T-helper 2 cell treated with Interferon-gamma antibody and Interleukin-4, amounts not matched to agents 5 μg/mL and 100 μg/mL, for 36 hours (primary cell): ENCODE measurements at regions not wholly inside any gene's neighbourhood (a gene's known extent, or its start where the extent isn't known, plus 50 kb on each side); places are given as distances from the start of the nearest gene placed in this dataset.

ENCODE experiments used
- DNase-seq: peaks from one replicate; pipeline ENCODE4 v3.0.0; 2021; ENCODE audit warnings: low spot score
- H3K27ac Mint-ChIP-seq: one replicate; pipeline ENCODE4 v1.8.0; 2021; ENCODE audit warnings: mild to moderate bottlenecking, mixed read lengths
- H3K27me3 Mint-ChIP-seq: one replicate; pipeline ENCODE4 v1.8.0; 2021; ENCODE audit warnings: low read depth, mixed read lengths
- H3K36me3 Mint-ChIP-seq: one replicate; pipeline ENCODE4 v1.8.0; 2021; ENCODE audit warnings: low read depth, mixed read lengths
- H3K4me1 Mint-ChIP-seq: one replicate; pipeline ENCODE4 v1.8.0; 2021; ENCODE audit warnings: low read depth, mixed read lengths
- H3K4me3 Mint-ChIP-seq: one replicate; pipeline ENCODE4 v1.8.0; 2022; ENCODE audit warnings: mild to moderate bottlenecking, moderate library complexity, mixed read lengths
- H3K9me3 Mint-ChIP-seq: one replicate; pipeline ENCODE4 v1.8.0; 2021; ENCODE audit warnings: mixed read lengths

DNA sequence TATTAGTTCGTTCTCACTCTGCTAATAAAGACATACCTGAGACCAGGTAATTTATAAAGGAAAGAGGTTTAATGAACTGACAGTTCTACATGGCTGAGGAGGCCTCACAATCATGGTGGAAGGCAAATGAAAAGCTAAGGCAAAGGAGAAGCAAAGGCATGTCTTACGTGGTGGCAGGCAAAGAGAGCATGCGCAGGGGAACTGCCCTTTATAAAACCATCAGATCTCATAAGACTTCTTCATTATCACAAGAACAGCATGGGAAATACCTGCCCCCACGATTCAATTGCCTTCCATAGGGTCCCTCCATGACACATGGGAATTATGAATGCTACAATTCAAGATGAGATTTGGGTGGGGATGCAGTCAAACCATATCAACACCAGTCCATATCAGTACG is 133.5 kb downstream of the ZNF621 start:
- Mint-ChIP-seq H3K4me1 (no peaks in the 10 kb centered on the region), H3K36me3 (no peaks in the 10 kb centered on the region), H3K4me3 (no peak overlapping the region), H3K27me3 (no peaks in the 10 kb centered on the region), H3K9me3 (no peaks in the 10 kb centered on the region), H3K27ac (no peak overlapping the region)
- DNase-seq = no peak

DNA sequence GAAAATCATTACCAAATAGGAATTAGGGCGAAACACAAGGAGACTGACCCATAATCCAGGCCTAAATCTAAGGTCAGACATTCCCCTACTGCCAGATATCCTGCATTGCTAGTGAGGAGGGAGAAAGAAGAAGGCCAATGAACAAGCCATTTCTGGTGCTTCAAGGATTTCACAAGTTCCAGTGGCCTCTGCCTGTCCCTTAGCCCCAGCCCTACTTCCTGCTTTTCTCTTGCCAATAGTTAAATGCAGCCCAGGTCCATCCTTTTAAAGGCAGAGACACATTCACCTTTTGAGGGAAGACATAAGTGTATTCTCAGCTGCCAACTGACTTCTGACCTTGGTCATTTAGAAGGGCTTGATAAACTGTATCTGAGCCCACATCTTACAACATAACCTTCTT is 135.8 kb downstream of the ZNF621 start:
- no peak for DNase-seq
- Mint-ChIP-seq H3K9me3 (no peaks in the 10 kb centered on the region), H3K4me1 (no peaks in the 10 kb centered on the region), H3K4me3 (no peak overlapping the region), H3K27ac (no peak overlapping the region), H3K27me3 (peaks cover 2% of the 10 kb centered on the region), H3K36me3 (no peaks in the 10 kb centered on the region)

DNA sequence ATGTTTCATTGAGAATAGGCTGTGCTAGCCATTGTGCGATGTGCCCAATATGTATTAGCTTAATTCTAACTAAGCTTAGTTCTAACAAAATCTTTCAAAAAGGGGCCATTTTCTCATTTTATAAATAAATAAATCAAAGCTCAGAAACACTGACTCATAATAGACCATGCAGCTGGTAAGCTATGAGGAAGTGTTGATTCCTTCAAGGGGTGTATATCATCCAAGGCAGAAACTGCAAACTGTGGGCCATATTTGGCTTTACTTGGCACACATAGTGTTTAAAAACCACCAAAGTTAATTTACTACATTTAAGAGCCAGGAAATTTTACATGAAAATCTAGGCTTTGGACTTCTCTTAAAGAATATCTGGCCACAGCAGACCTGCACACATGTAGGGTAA is 136.5 kb downstream of the ZNF621 start:
- Mint-ChIP-seq H3K9me3 (no peaks in the 10 kb centered on the region), H3K4me3 (no peak overlapping the region), H3K27ac (no peak overlapping the region), H3K4me1 (no peaks in the 10 kb centered on the region), H3K27me3 (peaks cover 6% of the 10 kb centered on the region), H3K36me3 (no peaks in the 10 kb centered on the region)
- no peak for DNase-seq

DNA sequence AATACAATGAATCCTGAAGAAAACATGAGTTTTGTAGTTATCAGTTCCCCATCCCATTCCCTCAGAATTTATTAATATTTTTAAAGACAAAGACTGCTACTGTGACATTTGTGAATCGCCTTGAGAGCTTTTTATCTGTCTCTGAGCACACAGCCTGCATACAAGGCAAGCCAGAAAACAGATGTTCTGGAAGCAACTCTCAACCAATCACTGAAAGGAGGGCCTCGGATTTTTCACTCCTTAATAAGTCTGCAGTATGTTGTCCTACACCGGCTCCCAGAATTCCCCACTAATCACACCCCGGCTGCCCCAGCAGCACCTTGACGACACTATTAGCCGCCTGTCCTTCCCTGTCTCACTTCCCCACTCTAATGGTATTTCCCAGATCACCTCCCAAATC is 138.5 kb downstream of the ZNF621 start:
- H3K27ac Mint-ChIP-seq = no peak overlapping the region
- no peaks in the 10 kb centered on the region for H3K36me3 Mint-ChIP-seq
- no peaks in the 10 kb centered on the region for H3K4me1 Mint-ChIP-seq
- peaks cover 6% of the 10 kb centered on the region for H3K27me3 Mint-ChIP-seq
- no peaks in the 10 kb centered on the region for H3K9me3 Mint-ChIP-seq
- DNase-seq = no peak
- H3K4me3 Mint-ChIP-seq = no peak overlapping the region

DNA sequence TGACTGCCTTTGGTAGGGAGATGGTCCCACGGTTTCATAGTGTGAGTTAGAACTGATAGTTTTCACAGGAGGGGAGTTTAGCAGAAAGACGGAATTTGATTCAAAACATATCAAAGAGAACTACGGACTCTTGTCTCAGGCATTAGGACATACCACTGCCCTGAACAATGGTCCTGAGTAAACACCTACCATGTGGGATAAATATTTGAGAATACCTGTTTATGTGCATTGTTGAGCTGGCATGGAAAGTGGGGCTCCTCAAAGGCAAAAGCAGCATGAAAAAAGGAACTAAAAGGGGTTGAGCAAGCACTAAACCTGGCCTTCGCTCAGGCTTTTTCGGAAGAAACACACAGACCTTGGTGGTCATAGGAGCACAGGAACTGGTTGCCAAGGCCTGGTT is 144.4 kb downstream of the ZNF621 start:
- DNase-seq = no peak
- Mint-ChIP-seq H3K27me3 (peaks cover 6% of the 10 kb centered on the region), H3K4me3 (no peak overlapping the region), H3K27ac (no peak overlapping the region), H3K9me3 (no peaks in the 10 kb centered on the region), H3K4me1 (no peaks in the 10 kb centered on the region), H3K36me3 (no peaks in the 10 kb centered on the region)

DNA sequence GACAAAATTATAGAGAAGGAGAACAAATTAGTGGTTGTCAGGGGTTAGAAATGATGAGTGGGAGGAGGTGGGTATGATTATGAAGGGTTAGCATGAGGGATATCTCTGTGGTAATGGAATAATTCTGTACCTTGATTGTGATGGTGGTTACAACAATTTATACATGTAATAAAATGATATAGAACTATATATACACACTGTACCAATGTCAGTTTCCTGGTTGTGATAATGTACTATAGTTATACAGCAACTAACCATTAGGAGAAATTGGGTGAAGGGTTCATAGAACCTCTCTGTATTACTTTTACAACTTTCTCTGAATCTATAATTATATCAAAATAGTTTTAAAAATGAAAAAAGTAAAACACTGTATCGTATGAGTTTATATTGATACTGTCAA is 148.1 kb downstream of the ZNF621 start:
- Mint-ChIP-seq H3K4me1 (no peaks in the 10 kb centered on the region), H3K27ac (no peak overlapping the region), H3K9me3 (no peaks in the 10 kb centered on the region), H3K36me3 (no peaks in the 10 kb centered on the region), H3K27me3 (peaks cover 5% of the 10 kb centered on the region), H3K4me3 (no peak overlapping the region)
- DNase-seq = no peak

DNA sequence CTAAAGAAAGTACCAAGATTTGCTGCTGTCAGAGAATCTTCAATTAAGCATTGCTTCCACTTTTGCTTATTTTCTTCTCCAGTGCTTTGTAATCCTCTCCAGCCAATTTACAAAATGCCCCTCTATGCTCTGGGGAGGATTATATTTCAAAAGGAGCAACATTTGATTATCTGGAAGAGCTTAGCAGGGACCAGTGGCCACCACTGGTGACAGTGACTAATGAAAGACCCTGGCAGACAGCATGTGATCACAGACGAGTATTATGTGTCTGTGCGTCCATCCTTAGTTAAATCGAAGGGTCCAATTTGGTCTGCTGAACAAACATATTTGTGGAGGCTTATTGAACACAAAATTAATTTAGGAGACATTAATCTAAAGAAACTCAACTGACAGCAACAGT is 152.6 kb downstream of the ZNF621 start:
- no peaks in the 10 kb centered on the region for H3K9me3 Mint-ChIP-seq
- H3K36me3 Mint-ChIP-seq = no peaks in the 10 kb centered on the region
- H3K4me3 Mint-ChIP-seq = no peak overlapping the region
- no peak overlapping the region for H3K27ac Mint-ChIP-seq
- peaks cover 3% of the 10 kb centered on the region for H3K27me3 Mint-ChIP-seq
- DNase-seq = no peak
- no peaks in the 10 kb centered on the region for H3K4me1 Mint-ChIP-seq

DNA sequence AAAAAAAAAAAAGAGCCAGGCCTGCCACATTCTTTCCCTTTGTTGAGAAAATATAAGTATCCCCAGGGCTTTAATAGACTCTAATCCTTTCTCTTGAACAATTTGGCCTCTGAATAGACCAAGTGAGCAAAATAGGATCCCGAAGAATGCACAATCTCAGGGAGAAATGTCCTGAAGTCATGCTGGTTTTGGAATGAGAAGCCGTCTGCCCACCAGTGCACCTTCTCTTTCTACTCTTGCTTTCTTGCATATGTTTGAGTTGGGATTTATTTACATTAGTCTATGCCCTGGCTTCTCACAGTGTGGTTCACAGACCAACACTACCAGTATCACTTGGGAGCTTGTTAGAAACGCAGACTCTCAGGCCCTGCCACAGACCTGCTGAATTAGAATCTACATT is 153.0 kb downstream of the ZNF621 start:
- Mint-ChIP-seq H3K4me1 (no peaks in the 10 kb centered on the region), H3K27me3 (peaks cover 3% of the 10 kb centered on the region), H3K9me3 (no peaks in the 10 kb centered on the region), H3K27ac (no peak overlapping the region), H3K36me3 (no peaks in the 10 kb centered on the region), H3K4me3 (no peak overlapping the region)
- DNase-seq = no peak

DNA sequence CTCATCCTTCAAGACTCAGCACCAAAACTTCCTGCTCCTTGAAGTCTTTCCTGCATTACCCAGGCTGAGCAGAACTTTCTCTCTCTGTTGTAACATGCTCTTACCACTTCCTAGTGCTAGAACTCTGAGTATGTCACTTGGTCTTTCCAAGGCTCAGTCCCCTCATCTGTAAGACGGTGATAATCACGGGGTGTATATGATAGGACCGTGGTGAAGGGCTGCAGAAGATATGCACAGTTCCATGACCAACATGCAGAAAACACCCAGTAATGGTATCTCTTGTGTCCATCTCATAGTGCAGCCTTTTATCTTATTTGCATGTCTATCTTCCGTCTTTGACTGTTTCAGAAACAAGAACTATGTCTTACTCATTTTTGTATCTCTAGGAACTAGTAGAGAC is 154.5 kb downstream of the ZNF621 start:
- no peak overlapping the region for H3K4me3 Mint-ChIP-seq
- H3K4me1 Mint-ChIP-seq = no peaks in the 10 kb centered on the region
- no peak overlapping the region for H3K27ac Mint-ChIP-seq
- H3K27me3 Mint-ChIP-seq = peaks cover 3% of the 10 kb centered on the region
- DNase-seq = no peak
- H3K36me3 Mint-ChIP-seq = no peaks in the 10 kb centered on the region
- no peaks in the 10 kb centered on the region for H3K9me3 Mint-ChIP-seq

DNA sequence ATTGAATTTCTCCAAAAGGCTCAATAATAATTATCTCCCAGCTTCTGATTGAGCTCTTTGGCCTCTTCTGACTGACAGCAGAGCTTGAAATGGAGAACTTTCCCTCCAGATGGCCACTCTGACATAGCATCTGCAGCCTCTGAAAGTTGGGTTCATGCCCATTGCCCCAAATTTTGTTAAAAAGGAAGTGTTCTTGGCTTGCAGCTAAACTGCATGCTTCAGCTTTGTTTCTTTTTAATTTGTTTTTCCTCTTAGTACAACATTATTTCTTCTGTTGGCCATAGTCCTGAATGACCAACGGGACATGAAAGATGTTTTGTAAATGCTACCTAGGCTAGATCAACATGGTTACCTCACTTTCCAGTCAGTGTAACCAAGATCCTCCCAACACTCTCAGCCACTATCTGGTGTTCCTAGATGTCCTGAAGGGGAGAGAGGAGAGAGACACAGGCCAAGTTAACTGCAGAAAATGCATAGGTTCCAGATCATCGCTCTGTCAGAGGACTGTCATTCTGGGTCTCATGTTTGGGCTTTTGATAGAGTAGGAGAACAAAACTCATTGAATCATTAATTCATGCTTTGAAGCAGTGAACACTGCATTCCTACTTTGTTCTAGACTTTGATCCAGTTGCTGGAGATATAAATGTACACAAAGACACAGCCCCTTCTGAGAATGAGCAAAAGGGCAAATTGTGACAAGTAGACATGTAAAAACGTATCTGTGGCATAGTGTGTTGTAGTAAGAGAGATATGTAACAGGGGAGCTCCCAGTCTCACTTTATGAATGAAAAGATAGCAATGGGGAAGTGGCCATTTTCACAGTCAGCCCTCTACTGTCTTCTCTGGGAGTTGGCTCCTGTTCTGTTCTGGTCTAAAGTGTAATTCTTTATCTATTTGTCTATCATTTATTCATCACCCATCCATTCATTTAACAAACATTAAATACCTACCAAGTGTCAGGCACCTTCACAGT is 156.2 kb downstream of the ZNF621 start:
- H3K4me1 Mint-ChIP-seq = no peaks in the 10 kb centered on the region
- H3K36me3 Mint-ChIP-seq = no peaks in the 10 kb centered on the region
- H3K4me3 Mint-ChIP-seq = no peak overlapping the region
- no peaks in the 10 kb centered on the region for H3K9me3 Mint-ChIP-seq
- no peak for DNase-seq
- H3K27me3 Mint-ChIP-seq = peaks cover 5% of the 10 kb centered on the region
- H3K27ac Mint-ChIP-seq = no peak overlapping the region

DNA sequence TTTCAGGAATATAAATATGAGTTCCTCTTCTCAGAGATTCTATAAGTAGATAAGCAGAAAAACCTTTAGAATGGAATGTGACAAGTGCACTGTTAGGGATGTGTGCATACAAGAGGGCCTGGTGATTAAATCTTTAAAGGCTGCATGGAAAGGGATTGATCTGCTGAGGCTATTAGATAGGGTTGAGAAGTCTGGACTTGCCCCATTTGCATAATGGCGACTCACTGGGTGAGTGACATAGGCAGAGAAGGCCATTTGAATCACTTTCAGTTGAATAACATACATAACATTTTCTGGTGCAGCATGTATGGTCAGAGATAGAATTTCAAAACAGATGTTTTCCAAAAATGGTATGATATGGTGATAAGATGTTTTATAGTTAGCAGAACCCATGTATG is 156.9 kb downstream of the ZNF621 start:
- H3K9me3 Mint-ChIP-seq = no peaks in the 10 kb centered on the region
- no peaks in the 10 kb centered on the region for H3K4me1 Mint-ChIP-seq
- no peak for DNase-seq
- peaks cover 5% of the 10 kb centered on the region for H3K27me3 Mint-ChIP-seq
- H3K4me3 Mint-ChIP-seq = no peak overlapping the region
- no peak overlapping the region for H3K27ac Mint-ChIP-seq
- no peaks in the 10 kb centered on the region for H3K36me3 Mint-ChIP-seq

DNA sequence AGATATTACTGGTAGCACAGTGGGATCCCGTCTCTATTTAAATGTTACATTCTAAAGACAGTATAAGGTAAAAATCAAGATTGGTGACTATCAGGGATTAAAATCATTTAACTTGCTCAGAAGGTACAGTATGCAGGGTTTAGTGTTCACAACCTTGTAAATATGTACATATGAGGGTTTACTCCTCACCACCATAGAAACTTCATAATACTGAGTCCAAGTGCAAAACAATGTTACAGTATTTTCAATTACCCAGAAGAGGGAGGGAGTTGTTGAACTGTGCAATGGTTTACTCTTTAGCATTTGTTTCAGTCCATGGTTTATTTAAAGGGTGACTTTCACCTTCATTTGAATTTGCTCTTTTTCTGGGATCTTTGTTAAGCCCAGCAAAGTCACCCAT is 165.1 kb downstream of the ZNF621 start:
- Mint-ChIP-seq H3K4me1 (no peaks in the 10 kb centered on the region), H3K4me3 (no peak overlapping the region), H3K9me3 (no peaks in the 10 kb centered on the region)

DNA sequence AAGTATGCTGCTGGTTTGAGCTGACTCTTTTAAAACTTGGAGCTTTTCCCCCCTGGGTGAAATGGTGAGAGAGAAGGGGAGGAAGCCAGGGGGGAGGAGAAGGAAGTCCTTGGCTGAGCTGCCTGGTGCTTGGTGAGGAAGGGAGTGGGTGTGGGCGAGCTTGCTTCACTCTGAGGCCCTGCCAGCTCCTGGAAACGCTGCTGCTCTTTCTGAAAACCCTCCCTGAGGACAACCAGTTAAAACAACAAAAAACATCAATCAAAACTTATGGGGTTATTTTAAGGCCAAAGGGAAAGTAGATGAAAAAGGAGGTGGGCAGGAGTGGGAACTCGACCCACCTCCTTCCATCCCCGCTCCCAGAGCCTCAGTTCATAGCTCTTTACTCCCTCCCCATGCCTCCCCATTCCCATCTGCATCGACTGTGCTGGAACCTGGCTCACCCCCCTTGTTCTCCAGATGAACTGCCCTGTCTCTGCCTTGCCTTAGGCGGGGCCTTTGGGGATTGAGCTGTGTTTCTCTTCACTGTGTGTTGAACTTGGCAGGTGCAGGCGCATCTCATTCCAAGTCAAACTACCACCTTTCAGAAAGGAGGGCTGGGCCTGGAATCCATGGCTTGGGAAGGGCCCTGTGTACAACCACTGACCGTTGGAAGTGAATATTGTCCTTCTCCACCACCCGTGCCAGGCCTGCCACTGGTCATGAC is 166.1 kb downstream of the ZNF621 start:
- Mint-ChIP-seq H3K27me3 (peaks cover 10% of the 10 kb centered on the region), H3K36me3 (no peaks in the 10 kb centered on the region), H3K9me3 (no peaks in the 10 kb centered on the region), H3K4me1 (no peaks in the 10 kb centered on the region), H3K27ac (no peak overlapping the region), H3K4me3 (no peak overlapping the region)
- DNase-seq = no peak

More for the DNA sequence above, 165.1 kb downstream of the ZNF621 start:
- Mint-ChIP-seq H3K27ac (no peak overlapping the region), H3K36me3 (no peaks in the 10 kb centered on the region), H3K27me3 (peaks cover 13% of the 10 kb centered on the region)
- no peak for DNase-seq

DNA sequence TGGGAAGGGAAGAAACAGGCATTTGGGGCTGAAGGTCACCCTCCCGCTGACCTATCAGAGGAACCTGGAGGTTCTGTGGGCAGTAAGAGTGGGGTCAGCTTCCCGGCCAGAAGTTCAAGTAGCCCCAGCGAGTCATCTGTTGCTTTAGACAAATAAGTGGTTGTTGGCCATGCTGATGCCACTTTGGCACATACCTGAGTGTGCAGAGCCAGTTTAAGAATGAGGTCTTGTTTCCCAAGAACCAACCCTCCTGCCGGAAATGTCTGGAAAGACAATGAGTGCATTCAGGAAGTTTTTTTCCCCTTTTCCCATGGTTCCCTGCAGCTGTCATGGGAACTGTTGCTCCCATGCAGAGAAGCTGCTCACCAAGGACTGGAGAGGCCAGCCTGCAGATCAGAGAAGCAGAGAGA is 166.7 kb downstream of the ZNF621 start:
- H3K9me3 Mint-ChIP-seq = no peaks in the 10 kb centered on the region

More for the DNA sequence above, 166.7 kb downstream of the ZNF621 start:
- Mint-ChIP-seq H3K27me3 (peaks cover 10% of the 10 kb centered on the region), H3K4me1 (no peaks in the 10 kb centered on the region), H3K27ac (no peak overlapping the region), H3K4me3 (no peak overlapping the region), H3K36me3 (no peaks in the 10 kb centered on the region)
- no peak for DNase-seq
